GM19397 (cell line): ENCODE measurements at regions not wholly inside any gene's neighbourhood (a gene's known extent, or its start where the extent isn't known, plus 50 kb on each side); places are given as distances from the start of the nearest gene placed in this dataset.
"Not testable (repeated sequence)": the region's sequence is repeated elsewhere in the genome, so short reads cannot be mapped to it uniquely, and the experiment has no call there.

Experiments
- ATAC-seq: cut with Tn5 transposase; IDR thresholded peaks from one replicate; pipeline ENCODE4 v1.9.1; 2021; ENCODE audit warnings: mild to moderate bottlenecking, moderate library complexity; ENCODE audit not compliant: unreplicated experiment

DNA sequence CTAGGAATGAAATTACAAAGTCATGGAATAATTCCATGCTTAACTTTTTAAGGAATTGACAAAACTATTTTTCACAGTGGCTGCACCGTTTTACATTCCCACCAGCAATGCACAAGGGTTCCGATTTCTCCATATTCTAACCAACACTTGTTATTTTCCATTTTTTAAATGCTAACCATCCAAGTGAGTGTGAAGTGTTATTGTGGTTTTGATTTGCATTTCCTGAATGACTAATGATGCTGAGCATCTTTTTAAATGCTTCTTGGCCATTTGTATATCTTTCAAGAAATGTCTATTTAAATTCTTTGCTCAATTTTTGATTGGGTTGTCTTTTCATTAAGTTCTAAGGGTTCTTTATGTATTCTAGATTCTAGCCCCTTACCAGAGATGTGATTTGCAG is 479.5 kb upstream of the SMARCA2 start:
- ATAC-seq, result no peak

DNA sequence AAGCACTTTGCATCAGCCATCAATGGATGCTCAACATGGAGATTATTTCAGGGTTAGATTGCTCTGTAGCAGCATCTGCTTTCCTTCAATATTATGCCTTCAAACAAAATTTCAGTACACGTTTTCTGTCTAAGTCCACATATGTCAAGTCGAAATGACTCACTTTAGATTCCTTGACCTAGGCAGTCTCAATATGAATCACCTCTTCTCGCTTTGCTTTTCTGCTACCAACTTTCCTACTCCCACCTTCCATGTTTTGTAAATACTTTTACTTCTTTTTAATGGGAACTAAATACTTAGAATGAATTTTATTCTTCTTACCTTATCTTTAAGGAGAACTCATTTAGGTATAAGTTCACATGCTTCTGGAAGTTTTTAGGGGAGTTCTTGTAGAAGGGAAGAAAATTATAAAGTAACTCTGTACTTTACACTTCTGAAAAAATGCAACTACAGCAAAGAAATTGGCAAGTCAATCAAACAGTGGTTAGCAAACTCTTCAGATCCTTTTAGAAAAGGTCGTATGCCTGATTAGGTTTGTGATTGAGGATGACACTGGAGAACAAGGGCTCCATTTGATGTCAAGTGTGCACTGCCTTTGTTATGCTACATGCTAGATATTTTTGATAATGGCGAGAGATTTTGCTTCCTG is 478.5 kb upstream of the SMARCA2 start:
- no peak for ATAC-seq

DNA sequence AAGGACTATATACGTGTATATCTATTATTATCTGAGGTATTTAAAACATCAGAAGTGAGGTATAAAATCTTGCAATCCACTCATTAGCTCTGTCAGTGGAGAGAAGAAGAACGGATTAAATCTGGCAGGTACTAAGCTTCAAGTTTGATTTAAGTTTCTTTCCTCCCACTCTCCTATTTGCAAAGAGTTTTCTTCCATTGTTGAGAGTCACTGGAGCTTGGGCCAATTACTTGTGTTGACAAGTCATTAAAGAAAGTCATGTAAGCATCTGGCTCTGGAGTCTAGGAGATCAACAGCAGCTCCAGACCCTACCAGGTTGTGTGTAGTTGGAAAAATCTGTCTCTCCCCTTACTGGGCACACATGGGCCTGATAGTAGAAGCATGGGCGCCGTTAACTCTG is 476.8 kb upstream of the SMARCA2 start:
- no peak for ATAC-seq

DNA sequence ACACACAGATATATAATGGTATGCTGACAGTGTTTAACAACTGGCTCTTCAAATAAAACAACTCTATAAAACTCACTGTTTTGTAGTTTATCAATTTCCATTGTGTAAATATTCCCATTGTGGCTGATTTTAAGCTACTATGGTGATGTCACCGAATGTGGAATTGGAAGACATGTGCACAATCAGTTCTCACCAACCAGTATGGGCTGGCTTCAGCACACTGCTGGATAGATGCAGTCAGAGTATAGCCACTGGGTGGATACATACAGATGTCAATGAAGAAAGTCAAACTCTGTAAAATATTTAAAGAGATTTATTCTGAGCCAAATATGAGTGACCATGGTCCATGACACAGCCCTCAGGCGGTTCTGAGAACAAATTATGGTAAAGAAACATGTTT is 475.9 kb upstream of the SMARCA2 start:
- ATAC-seq, result no peak

DNA sequence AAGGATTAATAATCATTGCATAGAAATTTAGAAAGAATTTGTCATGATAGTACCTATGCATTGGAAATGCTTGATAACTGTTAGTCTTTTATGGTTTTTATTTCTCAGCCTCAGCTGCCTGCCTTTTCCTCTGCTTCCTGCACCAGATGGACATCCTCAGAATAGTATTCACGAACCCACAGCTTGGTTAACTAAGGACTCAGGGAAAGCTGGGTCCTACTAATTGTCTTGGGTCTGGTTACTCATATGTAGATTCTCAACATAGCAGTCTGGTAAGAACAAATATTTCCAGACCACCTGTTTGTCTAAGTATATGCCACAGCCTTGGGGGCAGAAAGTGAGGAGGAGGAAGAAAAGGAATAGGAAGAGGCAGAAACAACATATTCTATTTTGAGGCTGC is 464.5 kb upstream of the SMARCA2 start:
- ATAC-seq, result no peak

DNA sequence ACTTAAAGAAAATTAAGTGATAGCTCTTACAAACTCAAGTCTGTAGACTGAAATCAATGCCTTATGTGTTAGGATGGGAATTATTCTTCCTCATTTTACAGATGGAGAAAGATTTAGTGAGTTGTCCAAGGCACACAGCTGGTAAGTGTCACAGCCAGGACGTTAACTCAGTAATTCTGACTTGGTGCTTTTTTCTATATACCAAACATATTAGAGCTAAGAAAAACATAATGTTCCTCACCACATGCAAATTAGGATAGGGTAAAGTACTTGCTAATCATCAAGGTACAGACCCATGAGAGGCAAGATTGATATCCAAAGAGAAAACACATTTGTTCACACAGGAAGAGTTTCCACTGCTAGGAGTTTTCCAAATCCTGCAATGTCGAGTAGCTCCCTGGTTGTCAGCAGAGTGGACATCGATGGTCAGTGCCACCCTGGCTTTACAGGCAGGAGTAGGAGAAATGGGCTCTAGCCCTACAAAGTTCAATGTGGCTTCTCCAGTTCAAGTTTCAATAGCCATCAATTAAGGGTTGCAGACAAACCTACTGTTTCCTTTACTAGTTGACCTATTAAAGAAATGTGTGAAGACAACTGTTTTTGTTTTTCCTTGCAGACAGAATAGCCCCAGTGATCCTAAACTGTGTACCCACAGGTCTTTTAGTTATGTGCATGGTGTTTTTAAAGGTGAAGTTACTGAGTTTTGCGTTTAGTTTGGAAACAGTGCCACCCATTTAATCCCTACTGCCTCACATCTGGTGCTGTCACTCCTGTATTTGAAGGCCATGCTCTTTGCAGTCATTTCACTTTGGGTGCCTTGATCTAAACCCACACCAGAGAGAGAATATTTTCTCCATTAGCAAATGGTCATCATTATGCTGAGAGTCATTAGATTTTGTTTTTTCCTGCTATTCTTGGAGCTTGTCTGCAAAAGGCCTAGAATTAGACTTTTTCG is 460.8 kb upstream of the SMARCA2 start:
- peak; percentile 77 for ATAC-seq

DNA sequence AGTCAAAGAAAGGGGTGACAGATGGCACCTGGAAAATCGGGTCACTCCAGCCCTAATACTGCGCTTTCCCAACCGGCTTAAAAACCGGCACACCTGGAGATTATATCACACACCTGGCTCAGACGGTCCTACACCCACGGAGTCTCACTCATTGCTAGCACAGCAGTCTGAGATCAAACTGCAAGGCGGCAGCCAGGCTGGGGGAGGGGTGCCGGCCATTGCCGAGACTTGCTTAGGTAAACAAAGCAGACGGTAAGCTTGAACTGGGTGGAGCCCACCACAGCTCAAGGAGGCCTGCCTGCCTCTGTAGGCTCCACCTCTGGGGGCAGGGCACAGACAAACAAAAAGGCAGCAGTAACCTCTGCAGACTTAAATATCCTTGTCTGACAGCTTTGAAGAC is 456.5 kb upstream of the SMARCA2 start:
- ATAC-seq, result not testable (repeated sequence)

DNA sequence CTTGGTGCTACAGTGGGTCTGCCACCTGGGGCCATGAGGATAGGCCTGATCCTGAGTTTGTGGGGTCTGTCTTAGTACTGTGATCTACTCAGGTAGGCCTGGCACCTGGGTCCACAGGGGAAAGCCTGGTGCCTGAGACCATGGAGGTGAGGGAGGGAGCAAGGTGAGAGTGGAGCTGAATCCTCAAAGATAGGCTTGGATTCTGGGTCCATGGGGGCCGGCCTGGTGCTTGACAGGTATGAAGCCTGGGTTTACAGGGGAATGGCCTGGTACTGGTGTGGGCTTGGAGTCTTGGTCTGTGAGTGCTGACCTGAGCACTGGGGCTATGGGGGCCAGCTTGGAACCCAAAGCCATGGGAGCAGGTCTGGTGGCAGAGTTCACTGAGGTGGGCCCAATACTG is 439.2 kb upstream of the SMARCA2 start:
- no peak for ATAC-seq

DNA sequence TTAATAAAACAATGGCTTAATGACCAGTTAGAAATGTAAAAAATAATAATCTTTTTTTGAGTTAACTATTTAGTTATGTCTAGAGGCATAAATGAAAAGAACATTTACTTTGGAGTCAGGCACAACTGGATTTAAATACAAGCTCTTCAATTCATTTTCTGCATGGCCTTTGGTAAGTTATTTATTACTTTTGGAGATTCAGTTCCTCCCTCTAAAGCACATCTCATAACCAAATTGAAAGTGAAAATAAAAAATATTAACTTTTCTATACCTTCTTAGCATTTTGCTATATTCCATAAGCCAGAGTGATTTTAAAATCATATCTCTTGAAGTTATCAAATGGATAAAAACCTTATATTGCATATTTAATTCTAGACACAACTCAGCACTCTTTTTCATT is 434.9 kb upstream of the SMARCA2 start:
- peak; percentile 68 for ATAC-seq

DNA sequence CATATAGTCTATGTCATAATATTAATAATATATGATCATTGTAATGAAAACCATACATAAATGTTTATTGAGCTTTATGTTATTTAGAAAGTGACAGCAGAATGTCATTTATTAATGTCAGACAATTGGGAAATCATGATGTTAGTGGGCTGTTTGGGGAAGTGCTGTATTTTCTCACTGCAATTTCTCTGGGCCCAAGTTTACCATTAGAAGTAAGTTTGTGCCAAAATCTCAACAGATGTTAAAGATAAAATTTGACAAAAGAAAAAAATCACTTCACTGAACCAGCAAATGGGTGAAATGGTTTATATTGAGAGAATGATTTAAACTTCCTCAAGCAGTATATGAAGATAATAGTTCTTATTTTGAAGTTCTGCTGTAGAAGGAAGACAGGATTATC is 433.2 kb upstream of the SMARCA2 start:
- no peak for ATAC-seq

DNA sequence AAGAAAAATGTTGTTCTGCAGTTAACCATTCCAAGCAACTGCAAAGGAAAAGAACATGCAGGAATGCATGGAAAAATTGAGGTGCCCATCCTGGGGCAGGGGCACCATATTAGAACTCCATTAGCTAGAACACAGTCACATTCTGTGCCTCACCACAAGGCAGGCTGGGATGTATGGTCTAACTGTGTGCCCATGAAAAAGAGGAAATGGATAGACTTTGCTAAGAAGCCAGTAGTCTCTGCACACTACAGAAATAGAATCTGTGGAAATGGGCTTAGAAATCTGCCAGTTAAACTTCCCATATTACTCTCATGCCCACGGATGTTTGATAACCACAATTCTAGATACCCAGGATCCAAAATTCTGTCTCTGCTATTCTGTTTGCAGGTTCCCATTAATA is 423.8 kb upstream of the SMARCA2 start:
- no peak for ATAC-seq

DNA sequence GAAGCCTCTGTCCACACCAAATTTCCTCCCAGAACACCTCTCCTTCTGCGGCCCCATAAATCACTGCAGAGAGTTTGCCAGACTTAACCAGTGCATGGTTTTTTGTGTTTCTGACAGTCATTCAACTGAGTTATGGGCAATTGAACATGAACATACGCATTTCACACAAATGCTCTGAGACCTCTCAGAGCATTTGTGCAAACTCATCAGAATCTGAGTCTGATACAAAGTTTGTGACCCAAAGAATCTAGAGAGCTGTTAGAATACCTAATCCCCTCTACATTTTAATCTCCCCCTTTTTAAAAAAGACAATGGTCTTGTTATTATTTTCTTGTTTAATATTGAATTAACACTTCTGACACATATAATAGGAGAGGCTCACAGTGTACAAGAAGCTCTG is 416.9 kb upstream of the SMARCA2 start:
- no peak for ATAC-seq

DNA sequence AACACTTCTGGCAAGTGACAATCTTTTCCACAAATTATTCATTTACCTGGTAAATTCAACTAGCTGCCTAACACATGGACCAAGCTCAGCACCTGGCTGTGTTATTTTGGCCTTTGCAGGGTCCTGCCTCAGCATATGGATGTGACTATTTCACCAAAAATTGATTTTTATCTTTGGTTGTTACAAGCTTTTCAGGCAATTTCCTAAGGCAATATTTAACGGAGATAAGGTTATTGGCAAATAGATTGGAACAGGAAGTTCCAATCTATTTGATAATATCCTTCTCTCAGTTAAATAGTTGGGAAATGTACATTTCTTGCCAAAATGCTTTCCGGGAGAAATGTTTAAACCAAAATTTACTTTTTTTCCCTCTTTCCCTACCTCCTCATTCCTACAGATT is 415.2 kb upstream of the SMARCA2 start:
- ATAC-seq, result no peak

DNA sequence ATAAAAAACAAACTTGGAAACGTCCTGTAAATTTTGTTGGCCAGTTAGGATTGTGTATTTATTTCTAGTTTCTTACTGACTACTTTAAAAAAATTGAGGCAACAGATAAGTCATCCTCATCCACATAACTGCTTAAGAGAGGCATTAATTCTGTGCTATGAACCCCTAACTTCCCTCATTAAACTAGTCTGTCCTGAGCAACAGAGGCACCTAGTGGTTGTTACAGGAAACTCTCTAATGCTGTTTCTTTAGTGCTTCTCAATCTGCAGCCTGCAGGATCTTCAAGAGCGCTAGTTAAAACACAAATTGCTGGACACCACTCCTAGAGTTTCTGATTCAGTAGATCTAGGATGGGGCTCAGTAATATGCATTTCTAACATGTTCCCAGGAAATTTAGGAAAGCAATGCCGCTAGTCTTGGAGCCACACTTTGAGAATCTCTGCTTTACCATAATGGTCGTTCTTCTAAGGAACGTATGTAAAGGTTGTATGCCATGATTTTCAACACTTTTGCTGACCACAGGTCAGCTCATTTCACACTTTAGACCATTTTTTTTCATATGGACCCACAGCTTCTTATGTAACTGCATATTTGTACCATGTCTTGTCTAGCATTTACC is 410.1 kb upstream of the SMARCA2 start:
- ATAC-seq, result no peak

DNA sequence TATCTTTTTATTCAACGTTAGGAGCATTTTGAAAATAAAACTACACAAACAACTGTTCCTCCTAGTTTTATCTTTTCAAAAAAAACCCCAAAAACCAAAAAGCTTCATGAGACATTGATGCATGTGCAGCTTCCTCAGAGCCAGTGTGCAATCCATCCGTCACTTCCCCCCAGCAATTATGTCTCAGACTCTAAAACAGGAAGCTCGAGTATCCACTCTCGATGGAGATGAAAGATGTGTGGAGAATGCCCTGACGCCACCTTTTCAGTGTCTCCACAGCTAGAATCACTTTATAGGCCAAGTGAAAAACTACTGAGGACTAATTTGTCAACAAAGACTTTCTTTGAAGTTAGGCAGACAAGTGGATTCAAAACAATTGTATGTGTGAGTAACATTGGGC is 408.9 kb upstream of the SMARCA2 start:
- ATAC-seq, result no peak

DNA sequence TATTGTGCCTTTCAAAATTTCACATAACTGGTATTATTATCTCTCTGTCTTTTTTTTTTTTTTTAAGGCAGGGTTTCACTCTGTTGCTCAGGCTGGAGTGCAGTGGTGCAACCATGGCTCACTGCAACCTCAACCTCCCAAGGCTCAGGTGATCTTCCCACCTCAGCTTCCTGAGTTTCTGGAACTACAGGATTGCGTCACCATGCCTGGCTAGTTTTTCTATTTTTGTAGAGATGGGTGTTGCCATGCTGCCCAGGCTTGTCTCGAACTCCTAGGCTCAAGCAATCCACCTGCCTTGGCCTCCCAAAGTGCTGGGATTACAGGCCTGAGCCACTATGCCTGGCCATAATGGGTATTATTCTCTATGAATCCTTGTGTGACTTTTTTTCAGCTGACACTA is 402.3 kb upstream of the SMARCA2 start:
- ATAC-seq, result no peak

DNA sequence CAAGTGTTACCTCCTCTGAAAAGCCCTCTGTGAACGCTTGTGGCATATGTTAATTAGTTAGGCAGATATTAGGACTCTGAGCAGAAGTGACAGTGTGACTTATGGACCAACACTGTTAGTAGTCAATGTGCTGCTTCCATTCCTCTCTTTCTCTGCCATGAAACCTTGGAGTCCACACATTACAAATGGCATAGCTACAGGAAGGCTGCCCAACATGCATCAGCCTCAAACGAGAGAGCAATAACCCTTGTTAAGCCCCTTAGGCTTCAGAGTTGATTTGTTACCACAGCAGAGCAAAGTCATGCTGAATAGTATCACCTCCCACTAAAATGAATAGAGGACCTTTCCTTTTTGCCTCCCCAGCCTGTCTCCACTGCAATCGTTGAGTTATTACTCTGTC is 397.7 kb upstream of the SMARCA2 start:
- ATAC-seq, result no peak

DNA sequence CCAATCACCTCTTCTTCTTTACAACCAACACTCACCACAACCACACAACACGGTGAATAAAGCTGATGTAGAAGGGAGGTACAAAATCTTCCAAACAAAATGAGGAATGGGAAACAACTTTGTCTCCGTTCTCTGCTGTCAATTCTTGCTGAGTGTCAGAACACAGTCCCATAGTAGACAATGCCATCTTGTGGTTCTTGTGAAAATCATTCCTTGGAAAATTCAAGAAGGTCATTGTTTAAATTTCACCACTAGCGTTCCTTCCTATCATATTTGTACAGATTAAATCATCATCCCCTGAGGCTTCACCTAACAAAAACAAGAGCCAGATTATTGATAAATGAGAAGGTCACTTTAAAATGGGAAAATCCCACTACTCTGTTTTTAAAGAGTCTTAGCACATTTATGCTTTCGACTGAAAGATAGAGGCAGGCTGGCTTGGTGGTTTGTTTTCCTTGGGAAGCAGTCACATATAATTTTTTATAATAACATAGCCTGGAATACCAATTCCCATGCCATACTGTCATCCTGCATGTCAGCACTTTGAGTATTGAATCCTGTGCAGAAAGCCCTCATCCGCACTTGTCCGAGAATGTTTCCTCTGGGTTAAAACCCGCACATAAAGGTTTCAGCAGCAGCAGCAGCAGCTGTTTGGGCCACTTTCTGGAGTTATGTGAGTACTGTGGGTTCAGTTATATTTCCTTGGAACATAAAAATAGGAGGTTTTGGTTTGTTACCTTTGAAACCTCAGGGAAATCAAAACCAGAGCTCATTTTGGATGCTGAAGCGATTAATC is 395.0 kb upstream of the SMARCA2 start:
- ATAC-seq, result no peak

DNA sequence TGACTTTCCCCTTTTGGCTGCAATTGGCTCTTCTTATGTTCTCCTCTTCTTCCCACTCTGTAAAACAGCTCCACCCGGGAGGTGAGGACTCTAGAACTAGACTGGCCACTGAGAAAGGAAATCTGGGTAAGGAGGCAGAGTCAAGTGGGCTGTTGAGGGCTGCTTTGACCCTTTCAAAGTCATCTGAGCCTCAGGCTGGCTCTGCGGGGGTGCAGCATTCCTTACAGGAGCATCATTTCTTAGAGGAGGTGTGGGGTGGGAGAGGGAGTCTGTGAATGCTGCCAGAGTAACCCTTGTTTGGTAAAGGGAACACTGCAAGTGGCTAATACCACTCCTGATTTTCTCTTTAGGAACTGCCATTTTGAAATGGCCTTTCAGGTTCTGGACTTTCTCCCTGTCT is 377.7 kb upstream of the SMARCA2 start:
- no peak for ATAC-seq

DNA sequence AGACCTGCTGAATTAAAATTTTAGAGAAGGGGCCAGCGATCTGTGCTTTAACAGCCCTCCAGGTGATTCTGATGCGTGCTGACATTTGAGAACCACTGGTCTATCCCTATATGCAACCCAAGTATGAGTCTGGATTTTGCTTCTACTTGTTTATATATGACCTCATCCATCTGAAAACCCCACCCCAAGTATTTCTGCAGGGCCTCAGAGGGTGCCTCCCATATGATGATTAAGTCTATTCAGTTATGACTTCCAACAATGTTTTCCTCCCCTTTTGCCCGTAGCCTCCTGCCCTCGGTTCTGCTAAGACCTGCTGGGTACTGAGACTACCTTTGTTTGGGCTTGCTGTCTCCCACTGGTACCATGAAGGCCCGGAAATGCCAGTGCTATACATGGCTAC is 376.0 kb upstream of the SMARCA2 start:
- ATAC-seq, result no peak

DNA sequence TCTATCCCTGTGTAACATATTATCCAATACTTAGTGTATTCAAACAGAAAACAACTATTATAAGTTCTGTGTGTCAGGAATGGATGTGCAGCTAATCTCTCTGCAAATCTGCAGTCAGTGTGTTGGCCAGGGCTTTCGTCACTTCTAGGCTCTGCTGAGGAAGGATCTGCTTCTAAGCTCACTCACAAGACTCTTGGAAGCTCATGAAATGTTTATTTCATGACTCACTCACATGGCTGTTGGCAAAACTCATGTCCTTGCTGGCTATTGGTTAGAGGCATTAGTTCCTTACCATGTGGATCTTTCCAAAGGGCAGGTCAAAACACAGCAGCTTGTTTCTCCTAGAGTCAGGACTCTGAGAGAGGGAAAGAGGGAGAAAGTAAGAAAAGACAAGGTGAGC is 367.4 kb upstream of the SMARCA2 start:
- no peak for ATAC-seq
